GM12878 (cell line): ENCODE measurements at regions not wholly inside any gene's neighbourhood (a gene's known extent, or its start where the extent isn't known, plus 50 kb on each side); places are given as distances from the start of the nearest gene placed in this dataset.
A peak's percentile ranks its signal among the peaks of the same experiment; 100 is the strongest.

Experiments used
- BCL11A ChIP-seq: IDR thresholded peaks from 2 replicates; pipeline ENCODE4 v1.6.1; 2011; ENCODE audit warnings: low read depth, low read length
- BHLHE40 ChIP-seq, 2 experiments: fragments of 450-650 bp in 1 of 2; IDR thresholded peaks; 2 replicates each; pipeline ENCODE4 v1.6.1; 2011 to 2017; ENCODE audit warnings: low read depth in 2 of 2, borderline replicate concordance in 1 of 2, improper control_type of control experiment in 1 of 2, low read length in 1 of 2, mild to moderate bottlenecking in 1 of 2
- CHD1 ChIP-seq: IDR thresholded peaks from 2 replicates; pipeline ENCODE4 v1.6.1; 2012; ENCODE audit warnings: low read depth, low read length, improper control_type of control experiment
- FOS ChIP-seq: IDR thresholded peaks from 3 replicates; pipeline ENCODE4 v1.6.1; 2011; ENCODE audit warnings: borderline replicate concordance; ENCODE audit not compliant: insufficient read length; ENCODE audit errors: extremely low read depth
- FOXM1 ChIP-seq: IDR thresholded peaks from 2 replicates; pipeline ENCODE4 v1.6.1; 2012; ENCODE audit warnings: low read depth, mild to moderate bottlenecking, inconsistent platforms, low read length, moderate library complexity
- MAX ChIP-seq: IDR thresholded peaks from 2 replicates; pipeline ENCODE4 v1.6.1; 2012; ENCODE audit warnings: low read depth, low read length, improper control_type of control experiment
- MLLT1 ChIP-seq: fragments of 450-650 bp; IDR thresholded peaks from 2 replicates; pipeline ENCODE4 v1.6.1; 2016; ENCODE audit warnings: mild to moderate bottlenecking
- MYB ChIP-seq: fragments of 150-350 bp; IDR thresholded peaks from 2 replicates; pipeline ENCODE4 v1.6.1; 2014; ENCODE audit warnings: mild to moderate bottlenecking, low read depth, low read length, borderline replicate concordance
- NR2C2 ChIP-seq: IDR thresholded peaks from 2 replicates; pipeline ENCODE4 v1.6.1; 2011; ENCODE audit warnings: borderline replicate concordance, low read depth; ENCODE audit not compliant: control insufficient read depth, insufficient read length
- RAD21 ChIP-seq: IDR thresholded peaks from 2 replicates; pipeline ENCODE4 v1.6.1; 2011; ENCODE audit warnings: mild to moderate bottlenecking, low read depth, low read length, moderate library complexity; ENCODE audit not compliant: insufficient read depth
- RAD51 ChIP-seq: fragments of 450-650 bp; IDR thresholded peaks from 2 replicates; pipeline ENCODE4 v1.6.1; 2016; ENCODE audit warnings: moderate library complexity, mild to moderate bottlenecking, inconsistent platforms
- RELA ChIP-seq: fragments of 450-650 bp; IDR thresholded peaks from 2 replicates; pipeline ENCODE4 v1.8.0; 2014; ENCODE audit warnings: borderline replicate concordance; ENCODE audit not compliant: partially characterized antibody
- SIX5 ChIP-seq: IDR thresholded peaks from 2 replicates; pipeline ENCODE4 v1.6.1; 2011; ENCODE audit warnings: mild to moderate bottlenecking, low read depth, low read length, moderate library complexity; ENCODE audit not compliant: severe bottlenecking
- SUZ12 ChIP-seq: fragments of 200-600 bp; sonication (generic); IDR thresholded peaks from one replicate; pipeline ENCODE4 v1.6.1; 2018; ENCODE audit warnings: antibody characterized with exemption, mild to moderate bottlenecking; ENCODE audit not compliant: unreplicated experiment
- ZBTB4 ChIP-seq: fragments of 450-650 bp; formaldehyde crosslinking; IDR thresholded peaks from 2 replicates; pipeline ENCODE4 v1.4.0; 2022; ENCODE audit warnings: mild to moderate bottlenecking, moderate library complexity
- ZNF207 ChIP-seq: fragments of 450-650 bp; IDR thresholded peaks from 2 replicates; pipeline ENCODE4 v1.6.1; 2014; ENCODE audit warnings: antibody characterized with exemption, mild to moderate bottlenecking, borderline replicate concordance
- ZNF217 ChIP-seq: fragments of 450-650 bp; IDR thresholded peaks from 2 replicates; pipeline ENCODE4 v1.6.1; 2017; ENCODE audit warnings: antibody characterized with exemption, mild to moderate bottlenecking
- ZZZ3 ChIP-seq: IDR thresholded peaks from 2 replicates; pipeline ENCODE4 v1.6.1; 2011; ENCODE audit warnings: low read depth; ENCODE audit not compliant: control insufficient read depth, insufficient read length
- TF ChIP-seq, protein P1 (sequence below): fragments of 450-650 bp; IDR thresholded peaks from 2 replicates; pipeline ENCODE4 v1.6.1; 2017; ENCODE audit warnings: mild to moderate bottlenecking
- TF ChIP-seq, protein P2 (sequence below): fragments of 450-650 bp; IDR thresholded peaks from 2 replicates; pipeline ENCODE4 v1.6.1; 2018; ENCODE audit warnings: borderline replicate concordance, mild to moderate bottlenecking; ENCODE audit not compliant: partially characterized antibody

- TF ChIP-seq, protein P1, sequence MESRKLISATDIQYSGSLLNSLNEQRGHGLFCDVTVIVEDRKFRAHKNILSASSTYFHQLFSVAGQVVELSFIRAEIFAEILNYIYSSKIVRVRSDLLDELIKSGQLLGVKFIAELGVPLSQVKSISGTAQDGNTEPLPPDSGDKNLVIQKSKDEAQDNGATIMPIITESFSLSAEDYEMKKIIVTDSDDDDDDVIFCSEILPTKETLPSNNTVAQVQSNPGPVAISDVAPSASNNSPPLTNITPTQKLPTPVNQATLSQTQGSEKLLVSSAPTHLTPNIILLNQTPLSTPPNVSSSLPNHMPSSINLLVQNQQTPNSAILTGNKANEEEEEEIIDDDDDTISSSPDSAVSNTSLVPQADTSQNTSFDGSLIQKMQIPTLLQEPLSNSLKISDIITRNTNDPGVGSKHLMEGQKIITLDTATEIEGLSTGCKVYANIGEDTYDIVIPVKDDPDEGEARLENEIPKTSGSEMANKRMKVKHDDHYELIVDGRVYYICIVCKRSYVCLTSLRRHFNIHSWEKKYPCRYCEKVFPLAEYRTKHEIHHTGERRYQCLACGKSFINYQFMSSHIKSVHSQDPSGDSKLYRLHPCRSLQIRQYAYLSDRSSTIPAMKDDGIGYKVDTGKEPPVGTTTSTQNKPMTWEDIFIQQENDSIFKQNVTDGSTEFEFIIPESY, result no peak
- TF ChIP-seq BHLHE40 (IDR thresholded peaks at IDR 0.05; ENCODE audit: borderline replicate concordance in 1 of 2, low read depth in 2 of 2, low read length in 1 of 2) (peak; percentile 38 to 50; a peak in 2 of 4 replicates), FOS (no peak), RELA (peak; percentile 53), CHD1 (no peak), NR2C2 (no peak), ZNF207 (no peak), RAD21 (peak; percentile 2; the same call in 1 of the 2 replicates), MAX (no peak), ZZZ3 (no peak), SIX5 (no peak), BCL11A (peak; percentile 96), SUZ12 (no peak), FOXM1 (peak; percentile 56; the same call in 1 of the 2 replicates), ZBTB4 (CRISPR knock-in tag) (no peak), ZNF217 (no peak), MYB (no peak), RAD51 (no peak), MLLT1 (no peak)
- TF ChIP-seq, protein P2, sequence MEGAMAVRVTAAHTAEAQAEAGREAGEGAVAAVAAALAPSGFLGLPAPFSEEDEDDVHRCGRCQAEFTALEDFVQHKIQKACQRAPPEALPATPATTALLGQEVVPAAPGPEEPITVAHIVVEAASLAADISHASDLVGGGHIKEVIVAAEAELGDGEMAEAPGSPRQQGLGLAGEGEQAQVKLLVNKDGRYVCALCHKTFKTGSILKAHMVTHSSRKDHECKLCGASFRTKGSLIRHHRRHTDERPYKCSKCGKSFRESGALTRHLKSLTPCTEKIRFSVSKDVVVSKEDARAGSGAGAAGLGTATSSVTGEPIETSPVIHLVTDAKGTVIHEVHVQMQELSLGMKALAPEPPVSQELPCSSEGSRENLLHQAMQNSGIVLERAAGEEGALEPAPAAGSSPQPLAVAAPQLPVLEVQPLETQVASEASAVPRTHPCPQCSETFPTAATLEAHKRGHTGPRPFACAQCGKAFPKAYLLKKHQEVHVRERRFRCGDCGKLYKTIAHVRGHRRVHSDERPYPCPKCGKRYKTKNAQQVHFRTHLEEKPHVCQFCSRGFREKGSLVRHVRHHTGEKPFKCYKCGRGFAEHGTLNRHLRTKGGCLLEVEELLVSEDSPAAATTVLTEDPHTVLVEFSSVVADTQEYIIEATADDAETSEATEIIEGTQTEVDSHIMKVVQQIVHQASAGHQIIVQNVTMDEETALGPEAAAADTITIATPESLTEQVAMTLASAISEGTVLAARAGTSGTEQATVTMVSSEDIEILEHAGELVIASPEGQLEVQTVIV, result no peak
Measured at GRCh38 chr9:99433555-99433954, 211.5 kb downstream of the SEC61B start (continued).
